HEK293 (cell line): ENCODE measurements at regions not wholly inside any gene's neighbourhood (a gene's known extent, or its start where the extent isn't known, plus 50 kb on each side); places are given as distances from the start of the nearest gene placed in this dataset.

Experiments
- CTCF ChIA-PET: fragments of 350-600 bp; formaldehyde crosslinking; extraction: SDS; loops from one replicate; lab custom pipeline; 2021; ENCODE audit warnings: antibody characterized with exemption; lab: Yijun Ruan, JAX
- POLR2A ChIA-PET: fragments of 300-600 bp; formaldehyde crosslinking; extraction: SDS; loops from one replicate; lab custom pipeline; 2020; ENCODE audit warnings: antibody characterized with exemption, inconsistent platforms; lab: Yijun Ruan, JAX
- H3K27ac ChIP-seq: fragments of 200-500 bp; sonication (Bioruptor generic); 2 replicates; pipeline ENCODE4 v1.5.1; 2014; ENCODE audit warnings: low read depth, low read length, control low read depth, inconsistent platforms; ENCODE audit errors: extremely low read depth
- H3K36me3 ChIP-seq, 2 experiments: fragments of 200-500 bp in 1 of 2; sonication (Bioruptor generic) in 1 of 2; 1 replicate in 1 of 2; 2 replicates in 1 of 2; pipeline ENCODE4 v1.5.1; 2014 to 2017; ENCODE audit warnings: inconsistent platforms in 2 of 2, low read length in 2 of 2; ENCODE audit not compliant: control insufficient read depth in 2 of 2, insufficient read depth in 1 of 2
- H3K4me1 ChIP-seq: fragments of 200-500 bp; sonication (Bioruptor generic); 2 replicates; pipeline ENCODE4 v1.5.1; 2014; ENCODE audit warnings: mild to moderate bottlenecking, low read length, inconsistent platforms; ENCODE audit not compliant: control insufficient read depth, insufficient read depth
- H3K4me3 ChIP-seq: 2 replicates; pipeline ENCODE4 v1.5.1; 2011; ENCODE audit warnings: low read depth, mild to moderate bottlenecking, control low read depth, low read length, moderate library complexity
- H3K9me3 ChIP-seq: fragments of 200-500 bp; sonication (Bioruptor generic); 2 replicates; pipeline ENCODE4 v1.5.1; 2014; ENCODE audit warnings: low read depth, low read length, inconsistent platforms; ENCODE audit not compliant: control insufficient read depth, insufficient read depth
- GFI1B ChIP-seq: fragments of 450-650 bp; formaldehyde crosslinking; IDR thresholded peaks from 2 replicates; pipeline ENCODE4 v1.5.1; 2016; ENCODE audit warnings: missing biosample characterization, missing genetic modification characterization
- GLI2 ChIP-seq: fragments of 450-650 bp; formaldehyde crosslinking; IDR thresholded peaks from 2 replicates; pipeline ENCODE4; 2017; ENCODE audit warnings: missing biosample characterization, missing genetic modification characterization, low read depth, borderline replicate concordance
- KLF1 ChIP-seq: fragments of 450-650 bp; formaldehyde crosslinking; IDR thresholded peaks from 2 replicates; pipeline ENCODE4 v1.5.1; 2016; ENCODE audit warnings: missing biosample characterization, missing genetic modification characterization
- KLF16 ChIP-seq: fragments of 450-650 bp; formaldehyde crosslinking; IDR thresholded peaks from 2 replicates; pipeline ENCODE4 v1.5.1; 2017; ENCODE audit warnings: missing biosample characterization, missing genetic modification characterization
- KLF9 ChIP-seq: fragments of 450-650 bp; formaldehyde crosslinking; IDR thresholded peaks from 2 replicates; pipeline ENCODE4 v1.5.1; 2016; ENCODE audit warnings: missing biosample characterization, missing genetic modification characterization, low read depth
- OSR2 ChIP-seq: fragments of 450-650 bp; formaldehyde crosslinking; IDR thresholded peaks from 2 replicates; pipeline ENCODE4 v1.5.1; 2016; ENCODE audit warnings: missing biosample characterization, missing genetic modification characterization
- SCRT1 ChIP-seq: fragments of 450-650 bp; formaldehyde crosslinking; IDR thresholded peaks from 2 replicates; pipeline ENCODE4 v1.5.1; 2016; ENCODE audit warnings: missing biosample characterization, missing genetic modification characterization, borderline replicate concordance
- ZFP3 ChIP-seq: fragments of 450-650 bp; formaldehyde crosslinking; IDR thresholded peaks from 2 replicates; pipeline ENCODE4 v1.5.1; 2016; ENCODE audit warnings: low read depth, missing biosample characterization, missing genetic modification characterization
- ZFP69B ChIP-seq: fragments of 450-650 bp; formaldehyde crosslinking; IDR thresholded peaks from 2 replicates; pipeline ENCODE4 v1.5.1; 2016; ENCODE audit warnings: missing biosample characterization, missing genetic modification characterization
- ZNF138 ChIP-seq: fragments of 450-650 bp; formaldehyde crosslinking; IDR thresholded peaks from 2 replicates; pipeline ENCODE4 v1.5.1; 2016; ENCODE audit warnings: missing biosample characterization, missing genetic modification characterization, borderline replicate concordance
- ZNF174 ChIP-seq: fragments of 450-650 bp; formaldehyde crosslinking; IDR thresholded peaks from 2 replicates; pipeline ENCODE4 v1.5.0; 2017; ENCODE audit warnings: missing biosample characterization, mild to moderate bottlenecking, missing genetic modification characterization
- ZNF211 ChIP-seq: fragments of 450-650 bp; formaldehyde crosslinking; IDR thresholded peaks from 2 replicates; pipeline ENCODE4 v1.5.1; 2016; ENCODE audit warnings: low read depth, missing biosample characterization, missing genetic modification characterization
- ZNF274 ChIP-seq, 2 experiments: fragments of 200-500 bp in 1 of 2; fragments of 450-650 bp in 1 of 2; sonication (Bioruptor generic) in 1 of 2; formaldehyde crosslinking in 1 of 2; IDR thresholded peaks; 2 replicates each; pipeline versions ENCODE4 v1.5.1 to v1.6.1; 2014 to 2016; ENCODE audit warnings: borderline replicate concordance in 1 of 2, inconsistent platforms in 1 of 2, low read length in 1 of 2, missing biosample characterization in 1 of 2, missing genetic modification characterization in 1 of 2
- ZNF311 ChIP-seq: fragments of 450-650 bp; formaldehyde crosslinking; IDR thresholded peaks from 2 replicates; pipeline ENCODE4 v1.5.1; 2017; ENCODE audit warnings: missing biosample characterization, missing genetic modification characterization, borderline replicate concordance
- ZNF324 ChIP-seq: fragments of 450-650 bp; formaldehyde crosslinking; IDR thresholded peaks from 2 replicates; pipeline ENCODE4 v1.5.1; 2016; ENCODE audit warnings: missing biosample characterization, missing genetic modification characterization
- ZNF426 ChIP-seq: fragments of 450-650 bp; formaldehyde crosslinking; IDR thresholded peaks from 2 replicates; pipeline ENCODE4 v1.5.1; 2017; ENCODE audit warnings: missing biosample characterization, missing genetic modification characterization, mild to moderate bottlenecking, inconsistent platforms, moderate library complexity
- ZNF433 ChIP-seq: fragments of 450-650 bp; formaldehyde crosslinking; IDR thresholded peaks from 2 replicates; pipeline ENCODE4 v1.5.1; 2016; ENCODE audit warnings: missing biosample characterization, missing genetic modification characterization, low read depth
- ZNF530 ChIP-seq: fragments of 450-650 bp; formaldehyde crosslinking; IDR thresholded peaks from 2 replicates; pipeline ENCODE4 v1.5.1; 2016; ENCODE audit warnings: low read depth, missing biosample characterization, missing genetic modification characterization
- ZNF555 ChIP-seq: fragments of 450-650 bp; formaldehyde crosslinking; conservative IDR thresholded peaks from 2 replicates; pipeline ENCODE4 v1.5.1; 2017; ENCODE audit warnings: missing biosample characterization, mild to moderate bottlenecking, missing genetic modification characterization, inconsistent platforms
- ZNF558 ChIP-seq: fragments of 450-650 bp; formaldehyde crosslinking; IDR thresholded peaks from 2 replicates; pipeline ENCODE4 v1.5.1; 2016; ENCODE audit warnings: missing biosample characterization, missing genetic modification characterization
- ZNF621 ChIP-seq: fragments of 450-650 bp; formaldehyde crosslinking; IDR thresholded peaks from 2 replicates; pipeline ENCODE4 v1.5.1; 2017; ENCODE audit warnings: missing biosample characterization, missing genetic modification characterization
- ZNF624 ChIP-seq: fragments of 450-650 bp; formaldehyde crosslinking; IDR thresholded peaks from 2 replicates; pipeline ENCODE4 v1.5.1; 2017; ENCODE audit warnings: missing biosample characterization, missing genetic modification characterization
- ZNF658 ChIP-seq: fragments of 450-650 bp; formaldehyde crosslinking; IDR thresholded peaks from 2 replicates; pipeline ENCODE4; 2016; ENCODE audit warnings: missing biosample characterization, missing genetic modification characterization
- ZNF670 ChIP-seq: fragments of 450-650 bp; formaldehyde crosslinking; IDR thresholded peaks from 2 replicates; pipeline ENCODE4 v1.5.1; 2016; ENCODE audit warnings: missing biosample characterization, missing genetic modification characterization, low read depth
- ZNF707 ChIP-seq: fragments of 450-650 bp; formaldehyde crosslinking; IDR thresholded peaks from 2 replicates; pipeline ENCODE4 v1.5.1; 2016; ENCODE audit warnings: missing biosample characterization, missing genetic modification characterization
- ZNF747 ChIP-seq: fragments of 450-650 bp; formaldehyde crosslinking; IDR thresholded peaks from 2 replicates; pipeline ENCODE4 v1.5.1; 2016; ENCODE audit warnings: missing biosample characterization, missing genetic modification characterization
- ZNF777 ChIP-seq: fragments of 450-650 bp; formaldehyde crosslinking; IDR thresholded peaks from 2 replicates; pipeline ENCODE4 v1.5.1; 2017; ENCODE audit warnings: missing biosample characterization, missing genetic modification characterization, borderline replicate concordance
- ZXDB ChIP-seq: fragments of 450-650 bp; formaldehyde crosslinking; IDR thresholded peaks from 2 replicates; pipeline ENCODE4 v1.5.1; 2016; ENCODE audit warnings: missing biosample characterization, missing genetic modification characterization
- TF ChIP-seq, protein P1 (sequence below): fragments of 450-650 bp; formaldehyde crosslinking; IDR thresholded peaks from 2 replicates; pipeline ENCODE4 v1.5.1; 2016; ENCODE audit warnings: missing biosample characterization, missing genetic modification characterization
- TF ChIP-seq, protein P2 (sequence below): fragments of 450-650 bp; IDR thresholded peaks from 2 replicates; pipeline ENCODE4 v1.5.1; 2018; ENCODE audit warnings: missing biosample characterization, mild to moderate bottlenecking, missing genetic modification characterization
- TF ChIP-seq, protein P3 (sequence below): fragments of 450-650 bp; formaldehyde crosslinking; IDR thresholded peaks from 2 replicates; pipeline ENCODE4 v1.5.1; 2016; ENCODE audit warnings: missing biosample characterization, missing genetic modification characterization
- TF ChIP-seq, protein P4 (sequence below): fragments of 450-650 bp; formaldehyde crosslinking; IDR thresholded peaks from 2 replicates; pipeline ENCODE4 v1.5.1; 2017; ENCODE audit warnings: missing biosample characterization, mild to moderate bottlenecking, missing genetic modification characterization, moderate library complexity
- TF ChIP-seq, protein P5 (sequence below): fragments of 450-650 bp; formaldehyde crosslinking; IDR thresholded peaks from 2 replicates; pipeline ENCODE4 v1.5.1; 2016; ENCODE audit warnings: missing biosample characterization, missing genetic modification characterization

DNA sequence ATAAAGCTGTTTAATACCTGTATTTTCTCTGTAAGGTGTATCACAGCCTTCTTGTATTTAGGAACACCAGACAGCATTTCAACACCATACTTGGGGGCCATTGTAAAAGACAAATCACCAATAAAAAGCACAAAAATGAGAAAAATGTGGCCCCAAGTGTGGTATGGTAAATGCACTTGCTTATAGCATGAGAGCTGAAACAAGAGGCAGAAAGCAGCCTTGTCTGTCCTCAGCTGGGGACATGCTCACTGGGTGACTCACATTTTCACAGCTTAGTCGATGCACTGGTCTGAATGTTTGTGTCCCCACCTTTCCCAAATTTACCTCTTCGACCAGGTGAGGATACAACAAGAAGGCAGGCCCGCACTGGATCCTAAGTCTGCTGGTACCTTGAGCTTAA, 639.7 kb upstream of the AGA start:
- ChIA-PET POLR2A (no interaction called here), CTCF (no interaction called here)
- Histone ChIP-seq H3K27ac (no peak overlapping the region), H3K9me3 (no peaks in the 10 kb centered on the region), H3K4me1 (no peaks in the 10 kb centered on the region), H3K4me3 (no peak overlapping the region), H3K36me3 (no peaks in the 10 kb centered on the region)
- no peak for TF ChIP-seq ZNF670 (tag by site-specific recombination)
- no peak for TF ChIP-seq ZFP69B (tag by site-specific recombination)
- TF ChIP-seq ZXDB (tag by site-specific recombination): no peak
- TF ChIP-seq ZNF138 (tag by site-specific recombination): no peak
- no peak for TF ChIP-seq ZNF747
- TF ChIP-seq KLF16: no peak
- no peak for TF ChIP-seq GLI2
- TF ChIP-seq KLF1: no peak
- TF ChIP-seq ZNF174 (tag by site-specific recombination): no peak
- no peak for TF ChIP-seq OSR2 (tag by site-specific recombination)
- TF ChIP-seq ZNF621 (tag by site-specific recombination): no peak
- TF ChIP-seq, protein P1, sequence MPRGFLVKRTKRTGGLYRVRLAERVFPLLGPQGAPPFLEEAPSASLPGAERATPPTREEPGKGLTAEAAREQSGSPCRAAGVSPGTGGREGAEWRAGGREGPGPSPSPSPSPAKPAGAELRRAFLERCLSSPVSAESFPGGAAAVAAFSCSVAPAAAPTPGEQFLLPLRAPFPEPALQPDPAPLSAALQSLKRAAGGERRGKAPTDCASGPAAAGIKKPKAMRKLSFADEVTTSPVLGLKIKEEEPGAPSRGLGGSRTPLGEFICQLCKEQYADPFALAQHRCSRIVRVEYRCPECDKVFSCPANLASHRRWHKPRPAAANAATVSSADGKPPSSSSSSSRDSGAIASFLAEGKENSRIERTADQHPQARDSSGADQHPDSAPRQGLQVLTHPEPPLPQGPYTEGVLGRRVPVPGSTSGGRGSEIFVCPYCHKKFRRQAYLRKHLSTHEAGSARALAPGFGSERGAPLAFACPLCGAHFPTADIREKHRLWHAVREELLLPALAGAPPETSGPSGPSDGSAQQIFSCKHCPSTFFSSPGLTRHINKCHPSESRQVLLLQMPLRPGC (tag by site-specific recombination): no peak
- TF ChIP-seq ZNF530 (tag by site-specific recombination): no peak
- TF ChIP-seq, protein P2, sequence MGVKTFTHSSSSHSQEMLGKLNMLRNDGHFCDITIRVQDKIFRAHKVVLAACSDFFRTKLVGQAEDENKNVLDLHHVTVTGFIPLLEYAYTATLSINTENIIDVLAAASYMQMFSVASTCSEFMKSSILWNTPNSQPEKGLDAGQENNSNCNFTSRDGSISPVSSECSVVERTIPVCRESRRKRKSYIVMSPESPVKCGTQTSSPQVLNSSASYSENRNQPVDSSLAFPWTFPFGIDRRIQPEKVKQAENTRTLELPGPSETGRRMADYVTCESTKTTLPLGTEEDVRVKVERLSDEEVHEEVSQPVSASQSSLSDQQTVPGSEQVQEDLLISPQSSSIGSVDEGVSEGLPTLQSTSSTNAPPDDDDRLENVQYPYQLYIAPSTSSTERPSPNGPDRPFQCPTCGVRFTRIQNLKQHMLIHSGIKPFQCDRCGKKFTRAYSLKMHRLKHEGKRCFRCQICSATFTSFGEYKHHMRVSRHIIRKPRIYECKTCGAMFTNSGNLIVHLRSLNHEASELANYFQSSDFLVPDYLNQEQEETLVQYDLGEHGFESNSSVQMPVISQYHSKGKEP: no peak
- TF ChIP-seq ZNF707 (tag by site-specific recombination): no peak
- TF ChIP-seq ZNF658 (tag by site-specific recombination): no peak
- TF ChIP-seq SCRT1 (tag by site-specific recombination): no peak
- no peak for TF ChIP-seq ZNF777

DNA sequence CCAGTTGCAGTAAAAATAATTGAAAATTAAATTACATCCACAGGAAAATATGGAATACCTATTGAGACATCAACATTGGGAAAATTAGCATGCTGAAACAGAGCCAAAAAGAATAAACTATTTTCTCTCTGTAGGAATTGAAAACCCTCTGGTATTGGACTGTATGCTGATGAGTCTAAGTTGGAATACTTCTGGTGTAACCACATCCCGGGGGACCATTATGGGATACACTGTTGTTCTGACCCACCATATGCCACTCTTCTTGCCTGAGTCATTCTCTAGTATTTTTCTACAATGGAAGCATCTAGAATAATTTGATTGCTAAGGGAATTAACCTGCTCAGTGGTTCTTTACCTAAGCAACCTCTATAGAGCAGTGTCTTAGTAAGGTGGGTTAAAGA, 640.7 kb upstream of the AGA start:
- H3K4me3 ChIP-seq: no peak overlapping the region
- H3K4me1 ChIP-seq: no peaks in the 10 kb centered on the region
- no peaks in the 10 kb centered on the region for H3K9me3 ChIP-seq
- ChIA-PET CTCF (no interaction called here), POLR2A (no interaction called here)
- H3K36me3 ChIP-seq: no peaks in the 10 kb centered on the region
- no peak overlapping the region for H3K27ac ChIP-seq
- no peak for TF ChIP-seq ZNF558
- TF ChIP-seq, protein P3, sequence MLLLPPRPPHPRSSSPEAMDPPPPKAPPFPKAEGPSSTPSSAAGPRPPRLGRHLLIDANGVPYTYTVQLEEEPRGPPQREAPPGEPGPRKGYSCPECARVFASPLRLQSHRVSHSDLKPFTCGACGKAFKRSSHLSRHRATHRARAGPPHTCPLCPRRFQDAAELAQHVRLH: no peak
- TF ChIP-seq, protein P4, sequence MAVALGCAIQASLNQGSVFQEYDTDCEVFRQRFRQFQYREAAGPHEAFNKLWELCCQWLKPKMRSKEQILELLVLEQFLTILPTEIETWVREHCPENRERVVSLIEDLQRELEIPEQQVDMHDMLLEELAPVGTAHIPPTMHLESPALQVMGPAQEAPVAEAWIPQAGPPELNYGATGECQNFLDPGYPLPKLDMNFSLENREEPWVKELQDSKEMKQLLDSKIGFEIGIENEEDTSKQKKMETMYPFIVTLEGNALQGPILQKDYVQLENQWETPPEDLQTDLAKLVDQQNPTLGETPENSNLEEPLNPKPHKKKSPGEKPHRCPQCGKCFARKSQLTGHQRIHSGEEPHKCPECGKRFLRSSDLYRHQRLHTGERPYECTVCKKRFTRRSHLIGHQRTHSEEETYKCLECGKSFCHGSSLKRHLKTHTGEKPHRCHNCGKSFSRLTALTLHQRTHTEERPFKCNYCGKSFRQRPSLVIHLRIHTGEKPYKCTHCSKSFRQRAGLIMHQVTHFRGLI (tag by site-specific recombination): no peak
- TF ChIP-seq ZNF433: no peak
- no peak for TF ChIP-seq ZNF426 (tag by site-specific recombination)
- no peak for TF ChIP-seq ZFP3 (tag by site-specific recombination)
- TF ChIP-seq KLF9: no peak
- no peak for TF ChIP-seq ZNF311
- TF ChIP-seq, protein P5, sequence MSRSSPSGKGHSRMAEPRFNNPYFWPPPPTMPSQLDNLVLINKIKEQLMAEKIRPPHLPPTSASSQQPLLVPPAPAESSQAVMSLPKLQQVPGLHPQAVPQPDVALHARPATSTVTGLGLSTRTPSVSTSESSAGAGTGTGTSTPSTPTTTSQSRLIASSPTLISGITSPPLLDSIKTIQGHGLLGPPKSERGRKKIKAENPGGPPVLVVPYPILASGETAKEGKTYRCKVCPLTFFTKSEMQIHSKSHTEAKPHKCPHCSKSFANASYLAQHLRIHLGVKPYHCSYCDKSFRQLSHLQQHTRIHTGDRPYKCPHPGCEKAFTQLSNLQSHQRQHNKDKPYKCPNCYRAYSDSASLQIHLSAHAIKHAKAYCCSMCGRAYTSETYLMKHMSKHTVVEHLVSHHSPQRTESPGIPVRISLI (tag by site-specific recombination): no peak
- no peak for TF ChIP-seq GFI1B
- TF ChIP-seq ZNF555 (tag by site-specific recombination): no peak
- no peak for TF ChIP-seq ZNF624 (tag by site-specific recombination)
- no peak for TF ChIP-seq ZNF324 (tag by site-specific recombination)
- no peak for TF ChIP-seq OSR2 (tag by site-specific recombination)
- no peak for TF ChIP-seq GLI2
- no peak for TF ChIP-seq ZNF274 (IDR thresholded peaks at IDR 0.05; ENCODE audit: low read length)
- TF ChIP-seq ZNF274 (tag by site-specific recombination; IDR thresholded peaks at IDR 0.05; ENCODE audit: borderline replicate concordance): no peak
- TF ChIP-seq ZNF211: no peak
